GM12873 (cell line): ENCODE measurements at regions not wholly inside any gene's neighbourhood (a gene's known extent, or its start where the extent isn't known, plus 50 kb on each side); places are given as distances from the start of the nearest gene placed in this dataset.

Source experiments
- CTCF ChIP-seq: IDR thresholded peaks from 2 replicates; pipeline ENCODE4 v1.5.1; 2012; ENCODE audit warnings: low read depth, mild to moderate bottlenecking, moderate library complexity, low read length, control low read depth; ENCODE audit not compliant: insufficient read depth; ENCODE audit errors: missing control alignments

GRCh38 chr4:36614011-36614410 is 332.6 kb downstream of the DTHD1 start:
- no peak for TF ChIP-seq CTCF

GRCh38 chr4:36618102-36618501 is 336.7 kb downstream of the DTHD1 start:
- TF ChIP-seq CTCF: no peak

- TF ChIP-seq CTCF: no peak
Measured at GRCh38 chr4:36624030-36624429, 342.6 kb downstream of the DTHD1 start.

- no peak for TF ChIP-seq CTCF
Measured at GRCh38 chr4:36638273-36638811, 356.9 kb downstream of the DTHD1 start.

GRCh38 chr4:36640876-36641275 is 359.5 kb downstream of the DTHD1 start:
- TF ChIP-seq CTCF: no peak

- TF ChIP-seq CTCF: no peak
Measured at GRCh38 chr4:36651253-36651652, 369.8 kb downstream of the DTHD1 start.

GRCh38 chr4:36652857-36653256 is 371.4 kb downstream of the DTHD1 start:
- TF ChIP-seq CTCF: no peak

GRCh38 chr4:36665985-36666527 is 384.6 kb downstream of the DTHD1 start:
- no peak for TF ChIP-seq CTCF
